SU-DHL-6 (cell line): ENCODE measurements at regions not wholly inside any gene's neighbourhood (a gene's known extent, or its start where the extent isn't known, plus 50 kb on each side); places are given as distances from the start of the nearest gene placed in this dataset.

Experiments
- H2AFZ ChIP-seq: fragments of 200-600 bp; sonication (generic); 2 replicates; pipeline ENCODE4 v1.6.1; 2014; ENCODE audit warnings: low read depth, mild to moderate bottlenecking, moderate library complexity, mixed read lengths, antibody characterized with exemption, low read length; ENCODE audit not compliant: severe bottlenecking
- H3F3A ChIP-seq: fragments of 200-600 bp; shearing (Covaris generic); 2 replicates; pipeline ENCODE4 v1.6.0; 2016; ENCODE audit warnings: antibody characterized with exemption, mild to moderate bottlenecking; ENCODE audit not compliant: insufficient read depth
- H3K27ac ChIP-seq: fragments of 200-600 bp; sonication (generic); 2 replicates; pipeline ENCODE4 v1.5.1; 2016; ENCODE audit warnings: low read depth, mild to moderate bottlenecking, low read length, moderate library complexity, mixed read lengths
- H3K27me3 ChIP-seq: fragments of 200-600 bp; sonication (generic), shearing (Covaris generic); 2 replicates; pipeline ENCODE4 v1.6.0; 2014; ENCODE audit warnings: mild to moderate bottlenecking, low read length
- H3K36me3 ChIP-seq: fragments of 200-600 bp; sonication (generic); 2 replicates; pipeline ENCODE4 v1.6.1; 2014; ENCODE audit warnings: mild to moderate bottlenecking, low read length, mixed read lengths
- H3K4me2 ChIP-seq: fragments of 300-600, 200-600 bp; shearing (Covaris generic), sonication (generic); 2 replicates; pipeline ENCODE4 v1.6.0; 2014; ENCODE audit warnings: low read length, low read depth, mild to moderate bottlenecking; ENCODE audit not compliant: poor library complexity, severe bottlenecking
- H3K4me3 ChIP-seq: fragments of 200-600 bp; sonication (generic); 2 replicates; pipeline ENCODE4 v1.5.1; 2014; ENCODE audit warnings: antibody characterized with exemption, low read length, mild to moderate bottlenecking, mixed read lengths; ENCODE audit not compliant: insufficient read depth, poor library complexity, severe bottlenecking
- H3K79me2 ChIP-seq: fragments of 200-600 bp; sonication (generic); 2 replicates; pipeline ENCODE4 v1.6.1; 2014; ENCODE audit warnings: mild to moderate bottlenecking, low read length, moderate library complexity; ENCODE audit not compliant: insufficient read depth
- H3K9ac ChIP-seq: fragments of 200-600 bp; sonication (generic); 2 replicates; pipeline ENCODE4 v1.7.0; 2014; ENCODE audit warnings: mild to moderate bottlenecking, low read length
- H3K9me2 ChIP-seq: fragments of 200-600 bp; sonication (generic); replicated peaks from 2 replicates; pipeline ENCODE4 v1.6.1; 2014; ENCODE audit warnings: low read length; ENCODE audit not compliant: insufficient read depth
- H3K9me3 ChIP-seq: fragments of 200-600 bp; sonication (generic); 2 replicates; pipeline ENCODE4 v1.6.1; 2014; ENCODE audit warnings: low read length, mixed read lengths; ENCODE audit not compliant: insufficient read depth
- H4K20me1 ChIP-seq: fragments of 200-600 bp; sonication (generic); 2 replicates; pipeline ENCODE4 v1.6.1; 2014; ENCODE audit warnings: low read depth, mild to moderate bottlenecking, antibody characterized with exemption, low read length, moderate library complexity, mixed read lengths
- EZH2phosphoT487 ChIP-seq: fragments of 200-600 bp; sonication (generic), shearing (Covaris generic); conservative IDR thresholded peaks from 2 replicates; pipeline ENCODE4 v1.6.1; 2018; ENCODE audit warnings: mild to moderate bottlenecking, antibody characterized with exemption, low read length, moderate library complexity, mixed read lengths
- TF ChIP-seq, protein P1 (sequence below): fragments of 200-600 bp; sonication (generic); IDR thresholded peaks from one replicate; pipeline ENCODE4 v1.5.1; 2017; ENCODE audit warnings: antibody characterized with exemption, mild to moderate bottlenecking, low read length, moderate library complexity; ENCODE audit not compliant: insufficient read depth, poor library complexity, severe bottlenecking

DNA sequence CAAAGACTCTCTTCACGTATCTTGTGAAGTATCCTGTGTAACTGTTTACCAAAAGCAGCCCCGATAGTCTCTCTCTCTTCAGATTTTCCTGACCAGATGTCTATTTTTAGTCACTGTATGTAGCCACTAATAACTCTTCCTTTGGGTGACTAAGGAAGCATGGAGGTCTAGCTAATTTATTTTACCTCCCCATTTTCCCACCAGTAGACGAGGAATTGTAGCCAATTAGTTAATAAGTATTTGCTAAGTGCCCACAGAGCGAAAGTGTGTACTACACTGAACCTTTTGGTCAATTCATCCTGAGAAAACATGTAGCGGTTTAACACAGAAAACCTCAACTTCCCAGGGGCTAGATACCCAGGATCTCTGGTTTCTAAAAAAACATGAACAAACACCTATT is 180.6 kb downstream of the TBX18 start:
- no peak overlapping the region for H3K27ac ChIP-seq
- H3K9ac ChIP-seq: no peak overlapping the region
- H3F3A ChIP-seq: no peaks in the 10 kb centered on the region
- no peak overlapping the region for H2AFZ ChIP-seq
- H4K20me1 ChIP-seq: no peaks in the 10 kb centered on the region
- H3K9me2 ChIP-seq: no peaks in the 10 kb centered on the region
- no peaks in the 10 kb centered on the region for H3K36me3 ChIP-seq
- H3K4me3 ChIP-seq: no peak overlapping the region
- H3K9me3 ChIP-seq: no peaks in the 10 kb centered on the region
- no peaks in the 10 kb centered on the region for H3K27me3 ChIP-seq
- H3K4me2 ChIP-seq: no peak overlapping the region
- no peak for TF ChIP-seq EZH2phosphoT487
- TF ChIP-seq, protein P1, sequence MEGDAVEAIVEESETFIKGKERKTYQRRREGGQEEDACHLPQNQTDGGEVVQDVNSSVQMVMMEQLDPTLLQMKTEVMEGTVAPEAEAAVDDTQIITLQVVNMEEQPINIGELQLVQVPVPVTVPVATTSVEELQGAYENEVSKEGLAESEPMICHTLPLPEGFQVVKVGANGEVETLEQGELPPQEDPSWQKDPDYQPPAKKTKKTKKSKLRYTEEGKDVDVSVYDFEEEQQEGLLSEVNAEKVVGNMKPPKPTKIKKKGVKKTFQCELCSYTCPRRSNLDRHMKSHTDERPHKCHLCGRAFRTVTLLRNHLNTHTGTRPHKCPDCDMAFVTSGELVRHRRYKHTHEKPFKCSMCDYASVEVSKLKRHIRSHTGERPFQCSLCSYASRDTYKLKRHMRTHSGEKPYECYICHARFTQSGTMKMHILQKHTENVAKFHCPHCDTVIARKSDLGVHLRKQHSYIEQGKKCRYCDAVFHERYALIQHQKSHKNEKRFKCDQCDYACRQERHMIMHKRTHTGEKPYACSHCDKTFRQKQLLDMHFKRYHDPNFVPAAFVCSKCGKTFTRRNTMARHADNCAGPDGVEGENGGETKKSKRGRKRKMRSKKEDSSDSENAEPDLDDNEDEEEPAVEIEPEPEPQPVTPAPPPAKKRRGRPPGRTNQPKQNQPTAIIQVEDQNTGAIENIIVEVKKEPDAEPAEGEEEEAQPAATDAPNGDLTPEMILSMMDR: no peak
- H3K79me2 ChIP-seq: no peaks in the 10 kb centered on the region

DNA sequence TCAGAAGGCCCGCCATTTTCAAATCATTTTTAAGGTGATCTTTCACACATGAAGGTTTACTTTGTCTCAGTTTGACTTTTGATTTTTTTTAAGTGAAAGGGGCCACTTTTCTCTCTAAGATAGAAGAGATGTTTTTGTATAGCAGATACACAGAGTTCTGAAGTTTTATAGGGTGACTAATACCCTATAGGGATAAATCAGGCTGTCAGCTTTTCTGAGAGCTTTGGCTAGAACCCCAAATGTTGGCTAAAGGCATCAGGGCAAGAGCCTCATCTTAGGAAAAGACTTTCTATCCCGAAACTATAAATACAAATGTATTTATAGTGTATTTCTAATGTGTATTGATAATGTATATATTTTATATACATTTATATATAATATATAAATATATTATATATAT is 181.4 kb downstream of the TBX18 start:
- Histone ChIP-seq H3K36me3 (no peaks in the 10 kb centered on the region), H3K4me3 (no peak overlapping the region), H3K9ac (no peak overlapping the region), H3K9me2 (no peaks in the 10 kb centered on the region), H3K4me2 (no peak overlapping the region), H2AFZ (peak overlapping the region; percentile 50), H3K79me2 (no peaks in the 10 kb centered on the region), H3F3A (no peaks in the 10 kb centered on the region), H3K27ac (no peak overlapping the region), H3K27me3 (no peaks in the 10 kb centered on the region), H3K9me3 (no peaks in the 10 kb centered on the region), H4K20me1 (no peaks in the 10 kb centered on the region)
- TF ChIP-seq EZH2phosphoT487: no peak
- TF ChIP-seq, protein P1: no peak

DNA sequence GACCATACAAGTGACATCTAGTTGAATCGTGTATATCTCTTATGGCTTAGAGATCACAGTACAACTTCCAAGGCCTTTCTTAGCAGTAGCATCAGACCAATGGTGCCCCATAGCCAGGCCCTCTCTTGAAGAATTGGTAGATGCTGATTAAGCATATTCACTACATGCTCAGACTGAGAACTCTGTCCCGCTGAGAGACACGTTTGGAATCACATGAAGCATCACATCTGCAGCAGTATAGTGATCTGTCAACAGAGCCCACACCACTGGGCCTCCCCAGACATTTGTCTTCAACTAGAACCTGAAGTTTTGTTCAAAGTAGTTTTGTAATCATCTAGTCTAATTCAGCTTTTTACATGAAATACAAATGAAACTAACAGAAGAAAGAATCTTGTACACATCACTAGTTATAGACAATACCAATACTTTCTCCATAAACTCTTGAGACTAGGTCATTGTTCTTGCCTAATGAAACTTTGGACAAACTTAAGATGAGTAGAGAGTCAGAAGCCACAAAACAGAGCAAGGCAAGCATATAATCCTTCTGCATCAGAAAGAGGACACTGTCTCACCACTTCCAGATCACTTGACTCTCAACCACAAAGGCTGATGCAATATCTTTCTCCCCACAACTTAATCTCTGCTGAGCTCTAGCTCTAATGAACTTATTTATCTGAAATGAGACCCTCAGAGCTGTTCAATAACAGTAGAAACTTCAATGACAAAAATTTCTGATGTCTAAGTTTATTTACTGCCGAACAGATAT is 182.7 kb downstream of the TBX18 start:
- peak overlapping the region; percentile 39 for H3K27ac ChIP-seq
- peak overlapping the region; percentile 37 for H3K4me2 ChIP-seq

More for the DNA sequence above, 182.7 kb downstream of the TBX18 start:
- H3K27me3 ChIP-seq: no peaks in the 10 kb centered on the region
- H3K79me2 ChIP-seq: no peaks in the 10 kb centered on the region
- no peak overlapping the region for H3K4me3 ChIP-seq
- H3K36me3 ChIP-seq: no peaks in the 10 kb centered on the region
- no peak for TF ChIP-seq EZH2phosphoT487
- TF ChIP-seq, protein P1: no peak
- no peaks in the 10 kb centered on the region for H3K9me3 ChIP-seq
- H3F3A ChIP-seq: no peaks in the 10 kb centered on the region
- H3K9ac ChIP-seq: no peak overlapping the region
- no peaks in the 10 kb centered on the region for H4K20me1 ChIP-seq
- peak overlapping the region; percentile 50 for H2AFZ ChIP-seq
- no peaks in the 10 kb centered on the region for H3K9me2 ChIP-seq
